BJ (cell line): ENCODE measurements at regions not wholly inside any gene's neighbourhood (a gene's known extent, or its start where the extent isn't known, plus 50 kb on each side); places are given as distances from the start of the nearest gene placed in this dataset.

ENCODE experiments used
- CTCF ChIA-PET: fragments of 350-600 bp; formaldehyde crosslinking; extraction: SDS; loops from one replicate; lab custom pipeline; 2021; ENCODE audit warnings: antibody characterized with exemption, inconsistent platforms; lab: Yijun Ruan, JAX
- POLR2A ChIA-PET: fragments of 300-600 bp; sonication (Branson Sonifier 250); formaldehyde crosslinking; extraction: SDS; loops from one replicate; lab custom pipeline; 2021; ENCODE audit warnings: antibody characterized with exemption; lab: Charles Lee
- DNase-seq: peaks from one replicate; pipeline ENCODE4 v3.0.0-alpha.2; 2011; ENCODE audit warnings: low read depth
- H3K27me3 ChIP-seq: 2 replicates; pipeline ENCODE4 v1.6.0; 2011; ENCODE audit warnings: low read length; ENCODE audit not compliant: control insufficient read depth, insufficient read depth
- H3K36me3 ChIP-seq: 2 replicates; pipeline ENCODE4 v1.5.1; 2011; ENCODE audit warnings: low read length; ENCODE audit not compliant: control insufficient read depth, insufficient read depth
- H3K4me3 ChIP-seq: 2 replicates; pipeline ENCODE4 v1.5.1; 2011; ENCODE audit warnings: low read depth, mild to moderate bottlenecking, control low read depth, low read length
- TF ChIP-seq, protein P1 (sequence below): IDR thresholded peaks from 2 replicates; pipeline ENCODE4 v1.5.1; 2011; ENCODE audit warnings: low read depth, mild to moderate bottlenecking, control low read depth, inconsistent platforms, low read length, moderate library complexity; ENCODE audit not compliant: insufficient read depth

DNA sequence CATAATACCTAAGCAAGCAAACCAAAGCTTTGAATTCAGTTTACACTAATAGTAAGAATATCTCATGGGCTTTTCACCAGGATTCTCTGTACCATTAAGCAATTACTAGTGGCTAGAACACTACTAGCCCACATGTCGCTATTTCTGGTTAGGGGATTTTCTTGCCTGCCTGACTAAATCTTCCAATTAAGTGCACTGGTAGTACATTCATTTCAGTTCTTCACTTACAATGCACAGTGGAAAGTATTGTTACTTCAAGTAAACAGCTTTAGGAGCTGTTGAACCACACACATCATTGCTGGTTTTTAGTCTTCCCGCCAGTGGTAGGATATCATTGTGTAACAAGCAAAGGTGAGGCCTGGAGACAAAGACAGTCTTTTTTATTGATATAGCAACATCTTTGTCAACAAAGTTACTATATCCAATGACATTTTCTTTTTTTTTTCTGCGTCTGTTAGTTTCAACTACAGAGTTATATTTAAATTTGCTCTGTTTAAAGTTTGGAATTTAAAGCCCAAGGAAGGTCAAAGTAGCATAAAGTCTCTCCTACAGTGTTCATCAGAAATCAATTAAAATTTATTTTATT, 826.8 kb upstream of the NR2F2 start:
- Histone ChIP-seq H3K27me3 (no peaks in the 10 kb centered on the region), H3K36me3 (no peaks in the 10 kb centered on the region), H3K4me3 (no peak overlapping the region)
- TF ChIP-seq, protein P1, sequence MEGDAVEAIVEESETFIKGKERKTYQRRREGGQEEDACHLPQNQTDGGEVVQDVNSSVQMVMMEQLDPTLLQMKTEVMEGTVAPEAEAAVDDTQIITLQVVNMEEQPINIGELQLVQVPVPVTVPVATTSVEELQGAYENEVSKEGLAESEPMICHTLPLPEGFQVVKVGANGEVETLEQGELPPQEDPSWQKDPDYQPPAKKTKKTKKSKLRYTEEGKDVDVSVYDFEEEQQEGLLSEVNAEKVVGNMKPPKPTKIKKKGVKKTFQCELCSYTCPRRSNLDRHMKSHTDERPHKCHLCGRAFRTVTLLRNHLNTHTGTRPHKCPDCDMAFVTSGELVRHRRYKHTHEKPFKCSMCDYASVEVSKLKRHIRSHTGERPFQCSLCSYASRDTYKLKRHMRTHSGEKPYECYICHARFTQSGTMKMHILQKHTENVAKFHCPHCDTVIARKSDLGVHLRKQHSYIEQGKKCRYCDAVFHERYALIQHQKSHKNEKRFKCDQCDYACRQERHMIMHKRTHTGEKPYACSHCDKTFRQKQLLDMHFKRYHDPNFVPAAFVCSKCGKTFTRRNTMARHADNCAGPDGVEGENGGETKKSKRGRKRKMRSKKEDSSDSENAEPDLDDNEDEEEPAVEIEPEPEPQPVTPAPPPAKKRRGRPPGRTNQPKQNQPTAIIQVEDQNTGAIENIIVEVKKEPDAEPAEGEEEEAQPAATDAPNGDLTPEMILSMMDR: no peak
- no peak for DNase-seq
- ChIA-PET POLR2A (no interaction called here), CTCF (interaction anchor here (0.7 kb wide), 1 partner anchor 237 kb away, joined by 5 read pairs; no protein-coding TSS in a partner anchor)

- POLR2A ChIA-PET: interaction anchor here (0.6 to 0.7 kb wide), 3 partner anchors 9 to 824 kb away, joined by 4 to 15 read pairs (median 8); no protein-coding TSS in a partner anchor
- TF ChIP-seq, protein P1: no peak
- no peaks in the 10 kb centered on the region for H3K36me3 ChIP-seq
- no peak overlapping the region for H3K4me3 ChIP-seq
- CTCF ChIA-PET: no interaction called here
- DNase-seq: peak; percentile 30
- H3K27me3 ChIP-seq: no peaks in the 10 kb centered on the region
Measured at GRCh38 chr15:95511671-95512070, 818.8 kb upstream of the NR2F2 start.

GRCh38 chr15:95512906-95513305, 817.6 kb upstream of the NR2F2 start:
- H3K27me3 ChIP-seq: no peaks in the 10 kb centered on the region
- ChIA-PET CTCF (no interaction called here), POLR2A (no interaction called here)
- DNase-seq: no peak
- no peaks in the 10 kb centered on the region for H3K36me3 ChIP-seq
- TF ChIP-seq, protein P1: no peak
- no peak overlapping the region for H3K4me3 ChIP-seq

GRCh38 chr15:95519887-95520286, 810.6 kb upstream of the NR2F2 start:
- ChIA-PET POLR2A (no interaction called here), CTCF (interaction anchor here (0.6 kb wide), 1 partner anchor 113 kb away, joined by 3 read pairs; no protein-coding TSS in a partner anchor)
- Histone ChIP-seq H3K27me3 (no peaks in the 10 kb centered on the region), H3K4me3 (no peak overlapping the region), H3K36me3 (no peaks in the 10 kb centered on the region)
- DNase-seq: no peak
- TF ChIP-seq, protein P1: no peak

GRCh38 chr15:95520511-95520910, 810.0 kb upstream of the NR2F2 start:
- no peak for DNase-seq
- H3K27me3 ChIP-seq: no peaks in the 10 kb centered on the region
- ChIA-PET POLR2A (no interaction called here), CTCF (no interaction called here)
- TF ChIP-seq, protein P1: no peak
- no peak overlapping the region for H3K4me3 ChIP-seq
- no peaks in the 10 kb centered on the region for H3K36me3 ChIP-seq
